ENCODE measurements at regions not wholly inside any gene's neighbourhood (a gene's known extent, or its start where the extent isn't known, plus 50 kb on each side); places are given as distances from the start of the nearest gene placed in this dataset.

GRCh38 chr7:26492816-26493215 is 201.2 kb downstream of the SNX10 start:
- TF ChIP-seq FOXA1 (IDR thresholded peaks at IDR 0.05) (no peak), FOXM1 (IDR thresholded peaks at IDR 0.05; ENCODE audit: borderline replicate concordance) (no peak), CTBP1 (IDR thresholded peaks at IDR 0.05; ENCODE audit: borderline replicate concordance) (no peak), FOXK2 (IDR thresholded peaks at IDR 0.05) (no peak), TARDBP (IDR thresholded peaks at IDR 0.05) (no peak), ZNF384 (IDR thresholded peaks at IDR 0.05) (no peak), SP1 (IDR thresholded peaks at IDR 0.05) (no peak), LEF1 (IDR thresholded peaks at IDR 0.05; ENCODE audit: borderline replicate concordance) (no peak), PKNOX1 (IDR thresholded peaks at IDR 0.05) (no peak), ELF4 (IDR thresholded peaks at IDR 0.05) (no peak)

All from HEK293T (cell line).